Transverse colon (tissue), 4 donors: ENCODE measurements at regions not wholly inside any gene's neighbourhood (a gene's known extent, or its start where the extent isn't known, plus 50 kb on each side); places are given as distances from the start of the nearest gene placed in this dataset.

Source experiments
- DNase-seq: peaks from one replicate; pipeline ENCODE4 v3.0.0-alpha.2; 2019
- H3K27ac ChIP-seq, 4 donors: fragments of 200-600 bp; sonication (generic); 2 replicates each; pipeline ENCODE4 v1.5.1; 2016 to 2018; ENCODE audit warnings: inconsistent platforms in 4 of 4
- H3K27me3 ChIP-seq: fragments of 200-600 bp; sonication (generic); 2 replicates; pipeline ENCODE4 v1.5.1; 2017; ENCODE audit warnings: inconsistent platforms
- H3K36me3 ChIP-seq, 4 donors: fragments of 200-600 bp; sonication (generic); 2 replicates each; pipeline ENCODE4 v1.5.1; 2017 to 2019; ENCODE audit warnings: inconsistent platforms in 4 of 4
- H3K4me1 ChIP-seq, 4 donors: fragments of 200-600 bp; sonication (generic); 2 replicates each; pipeline ENCODE4 v1.5.1; 2017 to 2020; ENCODE audit warnings: inconsistent platforms in 4 of 4
- H3K4me3 ChIP-seq, 4 donors: fragments of 200-600 bp; sonication (generic); 1 replicate in 1 of 4; 2 replicates in 3 of 4; pipeline versions ENCODE4 v1.5.1 to v1.6.1; 2017 to 2019; ENCODE audit warnings: inconsistent platforms in 4 of 4
- H3K9me3 ChIP-seq, 2 donors: fragments of 200-600 bp; sonication (generic); 2 replicates each; pipeline ENCODE4 v1.5.1; 2017 to 2019; ENCODE audit warnings: inconsistent platforms in 2 of 2
- CTCF ChIP-seq, 5 experiments: fragments of 200-600 bp in 3 of 5; fragments of 450-650 bp in 2 of 5; sonication (generic) in 3 of 5; IDR thresholded peaks; 1 replicate in 2 of 5; 2 replicates in 3 of 5; pipeline ENCODE4 v1.5.1; 2016 to 2017; ENCODE audit warnings: antibody characterized with exemption in 5 of 5, inconsistent platforms in 3 of 5, mild to moderate bottlenecking in 2 of 5, moderate library complexity in 1 of 5
- EP300 ChIP-seq: sonication (generic); formaldehyde crosslinking; IDR thresholded peaks from one replicate; pipeline ENCODE4 v1.6.1; 2017; ENCODE audit warnings: antibody characterized with exemption, low read depth
- POLR2A ChIP-seq: fragments of 450-650 bp; IDR thresholded peaks from one replicate; pipeline ENCODE4 v1.6.1; 2016; ENCODE audit warnings: antibody characterized with exemption, mild to moderate bottlenecking, moderate library complexity
- POLR2AphosphoS5 ChIP-seq, 3 donors: sonication (generic); formaldehyde crosslinking; IDR thresholded peaks; one replicate each; pipeline ENCODE4 v1.6.1; 2016; ENCODE audit warnings: antibody characterized with exemption in 3 of 3
- WGBS, 2 donors: methylation state at CpG; one replicate each; pipeline ENCODE4 v1.1.5; 2018; ENCODE audit warnings: low coverage in 1 of 2; 5-methylcytosine and 5-hydroxymethylcytosine counted together
- in situ Hi-C, 4 donors: fragments of 200-750 bp; cut with MboI; loops; one replicate each; pipeline versions ENCODE4 v1.15.0 to v1.15.1; 2017; ENCODE audit warnings: low sequenced_read_pairs in 3 of 4, low pct_ligation_motif_present in 1 of 4, low pct_unique_long_range_greater_than_20kb in 1 of 4
- intact Hi-C: fragments of 100-400 bp; cut with DNase I; formaldehyde crosslinking; loops from one replicate; pipeline ENCODE4 v1.15.1; 2023; ENCODE audit warnings: low total_unique reads

DNA sequence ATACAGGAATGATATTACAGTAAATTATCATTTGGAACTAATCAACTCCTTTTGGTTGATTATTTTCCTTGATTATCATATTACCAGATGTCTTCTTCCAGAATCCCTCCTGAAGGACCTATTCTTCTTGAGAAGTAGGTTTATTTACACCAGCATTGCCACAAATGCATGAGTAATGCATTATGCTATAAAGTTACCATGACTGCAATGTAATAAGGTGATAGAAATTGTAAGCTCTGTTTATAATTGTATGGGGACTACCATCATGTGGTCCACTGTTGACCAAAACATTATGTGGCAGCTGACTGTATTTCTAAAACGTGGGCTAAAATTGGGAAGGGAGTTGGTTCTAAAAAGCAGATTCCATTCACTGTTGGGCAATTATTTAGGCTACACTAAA, 602.2 kb downstream of the NYAP2 start:
- Histone ChIP-seq H3K27me3 (no peaks in the 10 kb centered on the region), H3K27ac (no peak overlapping the region), H3K9me3 (no peaks in the 10 kb centered on the region), H3K4me1 (no peaks in the 10 kb centered on the region), H3K4me3 (no peak overlapping the region), H3K36me3 (no peaks in the 10 kb centered on the region)
- DNase-seq, result no peak
- in situ Hi-C loops, result no loop called here
- TF ChIP-seq CTCF (IDR thresholded peaks at IDR 0.05) (no peak), POLR2A (no peak), POLR2AphosphoS5 (IDR thresholded peaks at IDR 0.05) (no peak), EP300 (no peak)
- intact Hi-C loops, result no loop called here
- 59 to 63% methylated on average over 1 of the region's 1 CpG for WGBS, 2 donors

GRCh38 chr2:225999692-226000091, 600.2 kb downstream of the NYAP2 start:
- H3K27me3 ChIP-seq, result no peaks in the 10 kb centered on the region
- in situ Hi-C loops, result loop anchor here in 1 of 4 donors (25.0 kb wide), 1 partner anchor 813 kb away; no protein-coding TSS in a partner anchor
- H3K4me1 ChIP-seq, result no peaks in the 10 kb centered on the region
- H3K9me3 ChIP-seq, result no peaks in the 10 kb centered on the region
- H3K36me3 ChIP-seq, result no peaks in the 10 kb centered on the region
- no peak overlapping the region for H3K4me3 ChIP-seq
- no peak for DNase-seq
- TF ChIP-seq CTCF (IDR thresholded peaks at IDR 0.05) (no peak), POLR2AphosphoS5 (IDR thresholded peaks at IDR 0.05) (no peak), EP300 (no peak), POLR2A (no peak)
- no peak overlapping the region for H3K27ac ChIP-seq
- intact Hi-C loops, result no loop called here
- WGBS, 2 donors, result 86% methylated on average over 2 of the region's 2 CpGs

- Histone ChIP-seq H3K9me3 (no peaks in the 10 kb centered on the region), H3K27ac (no peak overlapping the region), H3K4me1 (no peaks in the 10 kb centered on the region), H3K27me3 (no peaks in the 10 kb centered on the region), H3K4me3 (no peak overlapping the region), H3K36me3 (no peaks in the 10 kb centered on the region)
- in situ Hi-C loops (loop anchor here in 1 of 4 donors (25.0 kb wide), 1 partner anchor 814 kb away; no protein-coding TSS in a partner anchor), intact Hi-C loops (no loop called here)
- TF ChIP-seq POLR2AphosphoS5 (IDR thresholded peaks at IDR 0.05), result no peak
- no peak for TF ChIP-seq EP300
- TF ChIP-seq CTCF (IDR thresholded peaks at IDR 0.05), result no peak
- no peak for TF ChIP-seq POLR2A
- no peak for DNase-seq
- 67 to 83% methylated on average over 2 to 4 of the region's 4 CpGs for WGBS, 2 donors
Observed at GRCh38 chr2:225998653-225999052, 599.1 kb downstream of the NYAP2 start.

- WGBS, 2 donors, result 86 to 88% methylated on average over 3 of the region's 3 CpGs
Observed at GRCh38 chr2:225998116-225998515, 598.6 kb downstream of the NYAP2 start.

More at GRCh38 chr2:225998116-225998515, 598.6 kb downstream of the NYAP2 start:
- no peaks in the 10 kb centered on the region for H3K36me3 ChIP-seq
- DNase-seq, result no peak
- no peak for TF ChIP-seq EP300
- no peak for TF ChIP-seq CTCF (IDR thresholded peaks at IDR 0.05)
- TF ChIP-seq POLR2A, result no peak
- TF ChIP-seq POLR2AphosphoS5 (IDR thresholded peaks at IDR 0.05), result no peak
- no peaks in the 10 kb centered on the region for H3K27me3 ChIP-seq
- H3K27ac ChIP-seq, result no peak overlapping the region
- intact Hi-C loops, result no loop called here
- H3K4me3 ChIP-seq, result no peak overlapping the region
- H3K4me1 ChIP-seq, result no peaks in the 10 kb centered on the region
- H3K9me3 ChIP-seq, result no peaks in the 10 kb centered on the region
- in situ Hi-C loops, result loop anchor here in 1 of 4 donors (25.0 kb wide), 1 partner anchor 814 kb away; no protein-coding TSS in a partner anchor
